Cardiac fibroblast (primary cell): ENCODE measurements at regions not wholly inside any gene's neighbourhood (a gene's known extent, or its start where the extent isn't known, plus 50 kb on each side); places are given as distances from the start of the nearest gene placed in this dataset.
"Not testable (repeated sequence)": the region's sequence is repeated elsewhere in the genome, so short reads cannot be mapped to it uniquely, and the experiment has no call there.

ENCODE experiments used
- DNase-seq, 2 donors: peaks; one replicate each; pipeline versions ENCODE4 v3.0.0 to v3.0.0-alpha.2; 2010; ENCODE audit warnings: low read depth in 2 of 2
- H3K4me3 ChIP-seq, 2 donors: replicated peaks in 1 of 2; 1 replicate in 1 of 2; 2 replicates in 1 of 2; pipeline ENCODE4 v1.5.1; 2011; ENCODE audit warnings: low read depth in 2 of 2, low read length in 2 of 2, mild to moderate bottlenecking in 2 of 2, moderate library complexity in 1 of 2
- CTCF ChIP-seq: IDR thresholded peaks from one replicate; pipeline ENCODE4 v1.5.1; 2011; ENCODE audit warnings: low read depth, mild to moderate bottlenecking, low read length, inconsistent platforms

- TF ChIP-seq CTCF, result no peak
- peak in 1 of 2 donors; percentile 62 for DNase-seq
- no peak overlapping the region for H3K4me3 ChIP-seq
These were observed 123.8 kb downstream of the LUZP4 start for GRCh38 chrX:115413246-115413878.

- H3K4me3 ChIP-seq, result no peak overlapping the region
- DNase-seq, result no peak
- TF ChIP-seq CTCF, result no peak
These were observed 129.6 kb downstream of the LUZP4 start for GRCh38 chrX:115419069-115419468.

GRCh38 chrX:115423086-115423485 lies 133.6 kb downstream of the LUZP4 start:
- no peak for DNase-seq
- no peak for TF ChIP-seq CTCF

GRCh38 chrX:115425359-115425758 lies 135.6 kb upstream of the PLS3 start:
- TF ChIP-seq CTCF, result no peak
- H3K4me3 ChIP-seq, result no peak overlapping the region
- DNase-seq, result no peak

More at GRCh38 chrX:115423086-115423485, 133.6 kb downstream of the LUZP4 start:
- no peak overlapping the region for H3K4me3 ChIP-seq

GRCh38 chrX:115427861-115428410 lies 133.0 kb upstream of the PLS3 start:
- no peak for TF ChIP-seq CTCF
- no peak for DNase-seq
- H3K4me3 ChIP-seq, result no peak overlapping the region

- not testable (repeated sequence) for H3K4me3 ChIP-seq, DNase-seq
These were observed 126.1 kb upstream of the PLS3 start for GRCh38 chrX:115434834-115435233.

- DNase-seq, result peak in 1 of 2 donors; percentile 45
- H3K4me3 ChIP-seq, result no peak overlapping the region
- TF ChIP-seq CTCF, result no peak
These were observed 123.0 kb upstream of the PLS3 start for GRCh38 chrX:115437841-115438595.
